NCI-H526 (cell line): ENCODE measurements at regions not wholly inside any gene's neighbourhood (a gene's known extent, or its start where the extent isn't known, plus 50 kb on each side); places are given as distances from the start of the nearest gene placed in this dataset.
A peak's percentile ranks its signal among the peaks of the same experiment; 100 is the strongest.

Experiments
- DNase-seq, 2 experiments: peaks; one replicate each; lab custom pipeline; 2025; lab: John Stamatoyannopoulos, UW

- DNase-seq = no peak
These were observed 103.8 kb upstream of the MME start for GRCh38 chr3:154976072-154976983.

GRCh38 chr3:154973851-154974250 is 106.3 kb upstream of the MME start:
- DNase-seq = no peak

GRCh38 chr3:154972951-154973350 is 107.2 kb upstream of the MME start:
- DNase-seq = no peak

GRCh38 chr3:154971771-154972326 is 108.3 kb upstream of the MME start:
- no peak for DNase-seq

- DNase-seq = no peak
These were observed 108.8 kb upstream of the MME start for GRCh38 chr3:154971341-154971740.

GRCh38 chr3:154970797-154971196 is 109.3 kb upstream of the MME start:
- no peak for DNase-seq

- DNase-seq = no peak
These were observed 110.8 kb upstream of the MME start for GRCh38 chr3:154969366-154969765.

- DNase-seq = no peak
These were observed 113.0 kb upstream of the MME start for GRCh38 chr3:154967090-154967489.

GRCh38 chr3:154956815-154957214 is 123.3 kb upstream of the MME start:
- no peak for DNase-seq

GRCh38 chr3:154955907-154956533 is 124.1 kb upstream of the MME start:
- peak in 1 of 2 experiments; percentile 12 for DNase-seq

GRCh38 chr3:154954757-154955156 is 125.4 kb upstream of the MME start:
- peak; percentile 19 to 45 for DNase-seq

GRCh38 chr3:154953538-154953937 is 126.6 kb upstream of the MME start:
- no peak for DNase-seq

GRCh38 chr3:154952553-154952952 is 127.6 kb upstream of the MME start:
- DNase-seq = no peak

GRCh38 chr3:154943981-154944380 is 136.1 kb upstream of the MME start:
- DNase-seq = no peak

GRCh38 chr3:154942827-154943226 is 137.3 kb upstream of the MME start:
- no peak for DNase-seq

- no peak for DNase-seq
These were observed 143.9 kb upstream of the MME start for GRCh38 chr3:154936196-154936595.

- DNase-seq = no peak
These were observed 146.5 kb upstream of the MME start for GRCh38 chr3:154933581-154933980.

- no peak for DNase-seq
These were observed 147.5 kb upstream of the MME start for GRCh38 chr3:154932633-154933032.

- DNase-seq = no peak
These were observed 148.6 kb upstream of the MME start for GRCh38 chr3:154931484-154931883.

GRCh38 chr3:154926721-154927120 is 153.4 kb upstream of the MME start:
- DNase-seq = no peak

GRCh38 chr3:154921351-154921750 is 158.8 kb upstream of the MME start:
- DNase-seq = no peak

- DNase-seq = no peak
These were observed 160.9 kb upstream of the MME start for GRCh38 chr3:154919226-154919625.

GRCh38 chr3:154904328-154904727 is 175.8 kb upstream of the MME start:
- peak in 1 of 2 experiments; percentile 60 for DNase-seq
